H9 (cell line): ENCODE measurements at regions not wholly inside any gene's neighbourhood (a gene's known extent, or its start where the extent isn't known, plus 50 kb on each side); places are given as distances from the start of the nearest gene placed in this dataset.

Experiments used
- DNase-seq: peaks from one replicate; pipeline ENCODE4 v3.0.0-alpha.2; 2017
- H2AFZ ChIP-seq: one replicate; pipeline ENCODE4 v1.6.1; 2013; ENCODE audit warnings: mild to moderate bottlenecking, low read length, control low read depth, moderate library complexity
- H2AK5ac ChIP-seq: 2 replicates; pipeline ENCODE4 v1.6.1; 2013; ENCODE audit warnings: low read length, control low read depth, mixed read lengths; ENCODE audit not compliant: insufficient read length
- H2BK120ac ChIP-seq: one replicate; pipeline ENCODE4 v1.6.1; 2013; ENCODE audit warnings: low read depth, mild to moderate bottlenecking, low read length, control low read depth, inconsistent platforms; ENCODE audit not compliant: poor library complexity, severe bottlenecking
- H2BK12ac ChIP-seq: 2 replicates; pipeline ENCODE4 v1.6.1; 2013; ENCODE audit warnings: low read length, control low read depth, mixed read lengths, low read depth; ENCODE audit not compliant: insufficient read length
- H2BK15ac ChIP-seq: 2 replicates; pipeline ENCODE4 v1.6.1; 2013; ENCODE audit warnings: low read depth, low read length, control low read depth
- H2BK20ac ChIP-seq: one replicate; pipeline ENCODE4 v1.6.1; 2013; ENCODE audit warnings: low read depth, mild to moderate bottlenecking, low read length, control low read depth, inconsistent platforms; ENCODE audit not compliant: poor library complexity, severe bottlenecking
- H2BK5ac ChIP-seq: 2 replicates; pipeline ENCODE4 v1.6.1; 2013; ENCODE audit warnings: low read length, control low read depth, mixed read lengths; ENCODE audit not compliant: insufficient read length
- H3K14ac ChIP-seq: 2 replicates; pipeline ENCODE4 v1.6.1; 2013; ENCODE audit warnings: low read length, control low read depth; ENCODE audit not compliant: insufficient read depth
- H3K18ac ChIP-seq: 2 replicates; pipeline ENCODE4 v1.6.1; 2013; ENCODE audit warnings: low read depth, mild to moderate bottlenecking, mixed read lengths, low read length, control low read depth; ENCODE audit not compliant: insufficient read length
- H3K23ac ChIP-seq: 2 replicates; pipeline ENCODE4 v1.6.1; 2013; ENCODE audit warnings: low read length, control low read depth, mixed read lengths, low read depth; ENCODE audit not compliant: insufficient read length
- H3K23me2 ChIP-seq: 2 replicates; pipeline ENCODE4 v1.6.1; 2013; ENCODE audit warnings: low read depth, mild to moderate bottlenecking, mixed read lengths, low read length, control low read depth; ENCODE audit not compliant: insufficient read length, poor library complexity, severe bottlenecking
- H3K27ac ChIP-seq: 2 replicates; pipeline ENCODE4 v1.5.1; 2013; ENCODE audit warnings: low read length, control low read depth, mixed read lengths, low read depth; ENCODE audit not compliant: insufficient read length
- H3K27me3 ChIP-seq: 2 replicates; pipeline ENCODE4 v1.6.1; 2013; ENCODE audit warnings: low read length, control low read depth, inconsistent platforms; ENCODE audit not compliant: insufficient read depth
- H3K4ac ChIP-seq: 2 replicates; pipeline ENCODE4 v1.6.1; 2013; ENCODE audit warnings: low read depth, mild to moderate bottlenecking, control low read depth, inconsistent platforms, low read length, moderate library complexity
- H3K4me1 ChIP-seq: 2 replicates; pipeline ENCODE4 v1.6.1; 2013; ENCODE audit warnings: low read length, control low read depth, inconsistent platforms; ENCODE audit not compliant: insufficient read depth
- H3K4me2 ChIP-seq: 2 replicates; pipeline ENCODE4 v1.6.1; 2013; ENCODE audit warnings: low read length, control low read depth, mixed read lengths; ENCODE audit not compliant: insufficient read length, insufficient read depth
- H3K56ac ChIP-seq: 2 replicates; pipeline ENCODE4 v1.6.1; 2013; ENCODE audit warnings: low read depth, mild to moderate bottlenecking, mixed read lengths, low read length, control low read depth; ENCODE audit not compliant: insufficient read length
- H3K79me1 ChIP-seq: 2 replicates; pipeline ENCODE4 v1.6.1; 2013; ENCODE audit warnings: low read depth, mild to moderate bottlenecking, moderate library complexity, low read length, control low read depth, inconsistent platforms; ENCODE audit not compliant: insufficient read depth, poor library complexity, severe bottlenecking
- H3K79me2 ChIP-seq: 2 replicates; pipeline ENCODE4 v1.6.1; 2013; ENCODE audit warnings: low read length, control low read depth, inconsistent platforms; ENCODE audit not compliant: insufficient read depth
- H3K9ac ChIP-seq: 2 replicates; pipeline ENCODE4 v1.6.1; 2013; ENCODE audit warnings: low read length, control low read depth, mixed read lengths; ENCODE audit not compliant: insufficient read length; ENCODE audit errors: extremely low read depth
- H3K9me3 ChIP-seq: one replicate; pipeline ENCODE4 v1.6.1; 2013; ENCODE audit warnings: low read depth, low read length, inconsistent platforms; ENCODE audit not compliant: control insufficient read depth
- H3T11ph ChIP-seq: one replicate; pipeline ENCODE4 v1.6.1; 2013; ENCODE audit warnings: mild to moderate bottlenecking, low read length, control low read depth, inconsistent platforms
- H4K20me1 ChIP-seq: one replicate; pipeline ENCODE4 v1.6.1; 2013; ENCODE audit not compliant: control insufficient read depth, insufficient read length, insufficient read depth
- H4K5ac ChIP-seq: 2 replicates; pipeline ENCODE4 v1.6.1; 2013; ENCODE audit warnings: low read depth, mild to moderate bottlenecking, mixed read lengths, low read length, control low read depth; ENCODE audit not compliant: insufficient read length
- H4K8ac ChIP-seq: replicated peaks from 2 replicates; pipeline ENCODE4 v1.6.1; 2013; ENCODE audit warnings: low read length, control low read depth, mixed read lengths, low read depth; ENCODE audit not compliant: insufficient read length
- H4K91ac ChIP-seq: 2 replicates; pipeline ENCODE4 v1.6.1; 2013; ENCODE audit warnings: low read depth, mild to moderate bottlenecking, moderate library complexity, mixed read lengths, low read length, control low read depth; ENCODE audit not compliant: insufficient read length
- H3K27ac Mint-ChIP-seq, 3 experiments: 2 replicates in 2 of 3; 3 replicates in 1 of 3; pipeline ENCODE4 v1.8.0; 2020 to 2021; ENCODE audit warnings: mixed read lengths in 3 of 3, mild to moderate bottlenecking in 1 of 3, moderate library complexity in 1 of 3
- H3K27me3 Mint-ChIP-seq: 2 replicates; pipeline ENCODE4 v1.8.0; 2021; ENCODE audit warnings: low read depth, mild to moderate bottlenecking, moderate library complexity, mixed read lengths
- H3K36me3 Mint-ChIP-seq, 3 experiments: 2 replicates in 2 of 3; 3 replicates in 1 of 3; pipeline ENCODE4 v1.8.0; 2020 to 2021; ENCODE audit warnings: low read depth in 3 of 3, mixed read lengths in 3 of 3; ENCODE audit not compliant: insufficient read depth in 1 of 3
- H3K4me1 Mint-ChIP-seq, 2 experiments: 2 replicates each; pipeline ENCODE4 v1.8.0; 2020; ENCODE audit warnings: mixed read lengths in 2 of 2
- H3K4me3 Mint-ChIP-seq, 2 experiments: 2 replicates in 1 of 2; 3 replicates in 1 of 2; pipeline ENCODE4 v1.8.0; 2020 to 2021; ENCODE audit warnings: mild to moderate bottlenecking in 2 of 2, mixed read lengths in 2 of 2, moderate library complexity in 1 of 2
- H3K9me3 Mint-ChIP-seq, 2 experiments: 2 replicates in 1 of 2; 3 replicates in 1 of 2; pipeline ENCODE4 v1.8.0; 2020; ENCODE audit warnings: mild to moderate bottlenecking in 2 of 2, mixed read lengths in 2 of 2, moderate library complexity in 1 of 2
- CTCF ChIP-seq: fragments of 200-600 bp; sonication (generic); conservative IDR thresholded peaks from 3 replicates; pipeline ENCODE4 v1.8.0; 2021; ENCODE audit warnings: antibody characterized with exemption, mild to moderate bottlenecking
- WGBS: extraction: QIAGEN DNeasy Blood & Tissue Kit; methylation state at CpG from one replicate; pipeline ENCODE4 v1.1.7; 2013; ENCODE audit warnings: missing lambda C conversion rate, low lambda C conversion rate, mixed read lengths; ENCODE audit not compliant: insufficient read length; ENCODE audit errors: extremely low coverage; 5-methylcytosine and 5-hydroxymethylcytosine counted together

GRCh38 chr4:149008415-149009025 is 566.3 kb upstream of the NR3C2 start:
- no peaks in the 10 kb centered on the region for H3K23me2 ChIP-seq
- no CpG with 5 or more reads among the region's 3 CpGs for WGBS
- H3K79me1 ChIP-seq, result no peaks in the 10 kb centered on the region
- no peak overlapping the region for H2BK5ac ChIP-seq
- no peak overlapping the region for H3K9ac ChIP-seq
- no peak overlapping the region for H2BK15ac ChIP-seq
- no peak overlapping the region for H2BK12ac ChIP-seq
- H2AFZ ChIP-seq, result no peak overlapping the region
- no peak overlapping the region for H3K18ac ChIP-seq
- DNase-seq, result no peak
- no peak overlapping the region for H2BK120ac ChIP-seq
- Mint-ChIP-seq H3K4me1 (peaks cover 7 to 12% of the 10 kb centered on the region in 2 experiments), H3K9me3 (peaks cover 0 to 3% of the 10 kb centered on the region in 2 experiments; a peak in 2 of 5 replicates), H3K4me3 (no peak overlapping the region), H3K36me3 (peaks cover 0 to 12% (median 0%) of the 10 kb centered on the region in 3 experiments; a peak in 1 of 7 replicates), H3K27me3 (no peaks in the 10 kb centered on the region), H3K27ac (no peak overlapping the region; a peak in 1 of 7 replicates)
- no peak overlapping the region for H4K91ac ChIP-seq
- H3T11ph ChIP-seq, result no peak overlapping the region
- H3K4me2 ChIP-seq, result no peak overlapping the region
- no peaks in the 10 kb centered on the region for H3K27me3 ChIP-seq
- no peak for TF ChIP-seq CTCF
- no peaks in the 10 kb centered on the region for H3K4me1 ChIP-seq
- H3K56ac ChIP-seq, result no peak overlapping the region
- H3K9me3 ChIP-seq, result no peaks in the 10 kb centered on the region
- H4K20me1 ChIP-seq, result no peaks in the 10 kb centered on the region
- no peak overlapping the region for H3K4ac ChIP-seq
- no peak overlapping the region for H3K14ac ChIP-seq
- H3K79me2 ChIP-seq, result no peaks in the 10 kb centered on the region
- H4K5ac ChIP-seq, result no peak overlapping the region
- H3K23ac ChIP-seq, result no peak overlapping the region
- H3K27ac ChIP-seq, result no peak overlapping the region
- no peak overlapping the region for H2AK5ac ChIP-seq
- H2BK20ac ChIP-seq, result no peak overlapping the region
- no peak overlapping the region for H4K8ac ChIP-seq
